HFF-Myc (cell line): ENCODE measurements at regions not wholly inside any gene's neighbourhood (a gene's known extent, or its start where the extent isn't known, plus 50 kb on each side); places are given as distances from the start of the nearest gene placed in this dataset.
"Not testable (repeated sequence)": the region's sequence is repeated elsewhere in the genome, so short reads cannot be mapped to it uniquely, and the experiment has no call there.

Source experiments
- DNase-seq: peaks from one replicate; pipeline ENCODE4 v3.0.0-alpha.2; 2011; ENCODE audit warnings: low read depth; ENCODE audit errors: extremely low read depth
- H3K4me3 ChIP-seq: replicated peaks from 2 replicates; pipeline ENCODE4 v1.5.1; 2011; ENCODE audit warnings: low read depth, mild to moderate bottlenecking, control low read depth, low read length
- TF ChIP-seq, protein P1 (sequence below): IDR thresholded peaks from 2 replicates; pipeline ENCODE4 v1.5.1; 2012; ENCODE audit warnings: mild to moderate bottlenecking, low read depth, low read length, control low read depth; ENCODE audit errors: missing control alignments

DNA sequence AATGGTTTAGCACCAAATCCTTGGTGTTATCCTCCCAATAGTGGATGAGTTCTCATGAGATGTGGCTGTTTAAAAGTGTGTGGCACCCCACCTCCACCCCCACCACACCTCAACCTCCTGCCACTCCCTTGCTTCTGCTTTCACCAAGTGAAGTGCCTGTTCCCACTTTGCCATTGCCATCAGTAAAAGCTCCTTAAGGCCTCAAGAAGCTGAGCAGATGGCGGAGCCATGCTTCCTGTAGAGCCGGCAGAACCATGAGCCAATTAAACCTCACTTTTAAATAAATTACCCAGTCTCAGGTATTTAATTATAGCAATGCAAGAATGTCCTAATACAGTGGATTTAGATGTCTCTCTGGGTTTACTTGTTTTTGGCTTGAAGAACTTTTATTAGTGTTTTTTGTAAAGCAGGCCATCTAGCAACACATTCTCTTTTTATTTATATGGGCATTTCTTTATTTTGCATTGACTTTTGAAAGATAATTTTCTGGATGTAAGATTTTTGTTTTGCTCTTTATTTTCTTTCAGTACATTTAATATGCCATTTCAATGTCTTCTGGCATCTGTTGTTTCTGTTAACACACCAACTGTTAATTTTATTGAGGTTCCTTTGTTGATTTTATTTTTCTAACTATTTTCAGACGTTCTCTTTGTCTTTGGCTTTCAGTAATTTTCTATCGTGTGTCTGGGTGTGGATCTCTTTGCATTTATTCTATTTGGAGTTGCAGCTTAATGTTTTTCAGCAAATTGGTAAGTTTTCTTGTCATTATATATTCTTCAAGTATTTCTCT is 724.5 kb upstream of the CNTN5 start:
- TF ChIP-seq, protein P1, sequence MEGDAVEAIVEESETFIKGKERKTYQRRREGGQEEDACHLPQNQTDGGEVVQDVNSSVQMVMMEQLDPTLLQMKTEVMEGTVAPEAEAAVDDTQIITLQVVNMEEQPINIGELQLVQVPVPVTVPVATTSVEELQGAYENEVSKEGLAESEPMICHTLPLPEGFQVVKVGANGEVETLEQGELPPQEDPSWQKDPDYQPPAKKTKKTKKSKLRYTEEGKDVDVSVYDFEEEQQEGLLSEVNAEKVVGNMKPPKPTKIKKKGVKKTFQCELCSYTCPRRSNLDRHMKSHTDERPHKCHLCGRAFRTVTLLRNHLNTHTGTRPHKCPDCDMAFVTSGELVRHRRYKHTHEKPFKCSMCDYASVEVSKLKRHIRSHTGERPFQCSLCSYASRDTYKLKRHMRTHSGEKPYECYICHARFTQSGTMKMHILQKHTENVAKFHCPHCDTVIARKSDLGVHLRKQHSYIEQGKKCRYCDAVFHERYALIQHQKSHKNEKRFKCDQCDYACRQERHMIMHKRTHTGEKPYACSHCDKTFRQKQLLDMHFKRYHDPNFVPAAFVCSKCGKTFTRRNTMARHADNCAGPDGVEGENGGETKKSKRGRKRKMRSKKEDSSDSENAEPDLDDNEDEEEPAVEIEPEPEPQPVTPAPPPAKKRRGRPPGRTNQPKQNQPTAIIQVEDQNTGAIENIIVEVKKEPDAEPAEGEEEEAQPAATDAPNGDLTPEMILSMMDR, result no peak
- no peak for DNase-seq
- no peak overlapping the region for H3K4me3 ChIP-seq

DNA sequence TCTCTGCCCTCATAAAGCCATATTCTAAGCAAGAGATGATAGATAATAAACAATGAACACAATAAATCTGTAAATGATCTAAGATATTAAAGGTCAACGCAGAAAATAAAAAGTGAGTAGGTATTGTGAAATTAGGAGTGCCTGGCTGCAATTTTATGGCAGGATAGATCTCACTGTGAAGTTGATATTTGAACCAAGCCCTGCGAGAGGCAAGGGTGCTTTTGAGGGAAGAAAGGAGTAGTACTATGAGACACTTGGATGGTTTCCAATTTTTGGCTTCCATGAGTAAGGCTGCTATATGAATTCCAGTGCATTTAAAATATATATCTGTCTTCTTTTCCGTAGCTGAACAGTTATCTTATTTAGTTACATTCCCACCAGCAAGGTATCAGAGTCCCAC is 720.0 kb upstream of the CNTN5 start:
- DNase-seq, result no peak
- no peak overlapping the region for H3K4me3 ChIP-seq
- TF ChIP-seq, protein P1, result no peak

DNA sequence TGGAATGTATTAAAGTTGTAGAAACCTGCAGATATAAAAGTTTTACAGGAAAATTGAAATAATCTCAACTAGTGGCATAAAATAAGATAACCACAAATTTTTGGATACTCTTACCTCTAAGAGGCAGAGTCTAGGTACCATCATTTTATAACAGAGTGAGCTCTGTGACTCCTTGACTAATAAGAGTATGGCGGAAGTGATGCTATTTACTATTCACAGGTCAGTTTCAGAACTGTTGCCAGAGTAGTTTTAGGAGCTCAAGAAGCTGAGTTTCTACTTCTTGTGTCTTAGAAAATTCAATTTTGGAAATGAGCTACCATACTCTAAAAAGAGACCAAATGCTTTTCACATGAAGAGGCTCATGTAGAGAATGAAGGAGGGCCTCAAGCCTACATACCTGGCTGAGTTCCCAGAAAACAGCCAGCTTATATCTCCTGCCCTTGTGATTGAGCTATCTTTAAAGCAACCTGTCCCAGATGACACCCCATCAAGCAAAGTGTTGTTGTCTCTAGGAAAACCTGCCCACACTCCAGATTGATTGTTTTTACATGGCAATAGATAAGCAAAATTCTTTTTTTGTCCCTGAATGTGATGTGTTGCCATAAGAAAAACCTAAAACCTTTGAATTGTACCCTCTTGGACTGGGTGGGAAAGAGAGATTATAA is 712.8 kb upstream of the CNTN5 start:
- no peak for DNase-seq
- TF ChIP-seq, protein P1, result no peak
- H3K4me3 ChIP-seq, result no peak overlapping the region

DNA sequence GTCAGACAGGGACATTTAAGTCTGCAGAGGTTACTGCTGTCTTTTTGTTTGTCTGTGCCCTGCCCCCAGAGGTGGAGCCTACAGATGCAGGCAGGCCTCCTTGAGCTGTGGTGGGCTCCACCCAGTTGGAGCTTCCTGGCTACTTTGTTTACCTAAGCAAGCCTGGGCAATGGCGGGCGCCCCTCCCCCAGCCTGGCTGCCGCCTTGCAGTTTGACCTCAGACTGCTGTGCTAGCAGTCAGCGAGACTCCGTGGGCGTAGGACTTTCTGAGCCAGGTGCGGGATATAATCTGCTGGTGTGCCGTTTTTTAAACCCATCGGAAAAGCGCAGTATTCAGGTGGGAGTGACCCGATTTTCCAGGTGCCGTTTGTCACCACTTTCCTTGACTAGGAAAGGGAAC is 690.4 kb upstream of the CNTN5 start:
- H3K4me3 ChIP-seq, DNase-seq: not testable (repeated sequence)

DNA sequence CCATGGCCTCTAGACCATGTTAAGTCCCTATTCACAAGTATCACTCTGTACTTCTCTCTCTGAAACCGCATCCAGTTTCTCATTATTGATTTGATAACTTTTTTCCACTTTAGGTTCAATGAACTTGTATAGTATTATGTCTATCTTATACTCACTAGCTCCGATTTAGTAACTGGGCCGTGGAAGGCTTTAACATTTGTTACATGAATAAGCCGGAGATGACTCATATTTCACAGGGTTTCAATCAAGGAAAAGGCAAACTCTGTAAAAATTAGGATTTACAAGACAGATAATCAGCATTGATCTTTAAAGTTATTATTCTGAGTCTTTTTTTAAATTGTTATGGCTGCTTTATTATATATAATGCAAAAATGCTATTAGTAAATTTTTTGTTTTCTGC is 662.2 kb upstream of the CNTN5 start:
- no peak for DNase-seq
- TF ChIP-seq, protein P1, result no peak

DNA sequence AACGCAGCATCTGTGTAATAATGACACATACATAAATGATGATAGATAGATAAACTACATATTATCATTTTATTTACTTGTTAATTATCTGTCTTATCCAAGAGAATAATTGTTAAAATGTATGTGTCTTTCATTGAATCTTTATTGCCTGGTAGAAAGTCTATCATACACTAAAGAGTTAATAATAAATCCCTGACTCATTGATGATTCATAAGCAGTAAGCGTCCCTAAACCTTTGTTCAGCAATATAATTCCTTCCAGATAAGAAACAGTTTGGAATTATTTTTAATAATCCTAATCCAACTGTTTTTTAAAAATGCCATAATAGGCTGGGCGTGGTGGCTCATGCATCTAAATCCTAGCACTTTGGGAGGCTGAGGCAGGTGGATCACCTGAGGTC is 655.6 kb upstream of the CNTN5 start:
- no peak for DNase-seq
- TF ChIP-seq, protein P1, result no peak
- no peak overlapping the region for H3K4me3 ChIP-seq

More for the DNA sequence above, 662.2 kb upstream of the CNTN5 start:
- H3K4me3 ChIP-seq, result no peak overlapping the region

DNA sequence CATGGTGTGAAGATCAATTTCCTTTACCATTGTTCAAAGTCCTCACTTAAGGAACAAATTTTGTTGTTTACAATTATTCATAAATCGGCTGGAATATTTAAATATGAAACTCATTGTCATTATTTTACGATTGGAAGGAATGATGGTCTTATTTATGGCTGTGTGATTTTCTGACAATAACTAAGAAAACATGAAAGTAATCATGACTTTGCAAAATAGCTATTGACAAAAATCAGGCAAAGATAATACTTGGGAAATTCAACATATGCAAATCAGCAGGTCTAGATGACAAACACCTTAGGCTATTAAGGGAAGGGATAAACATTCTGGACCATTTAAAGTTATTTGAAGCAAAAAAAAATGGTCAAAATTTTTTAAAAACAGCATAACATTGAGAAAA is 654.8 kb upstream of the CNTN5 start:
- no peak for DNase-seq
- TF ChIP-seq, protein P1, result no peak
- H3K4me3 ChIP-seq, result no peak overlapping the region
